Right lobe of liver (tissue), 4 donors: ENCODE measurements at regions not wholly inside any gene's neighbourhood (a gene's known extent, or its start where the extent isn't known, plus 50 kb on each side); places are given as distances from the start of the nearest gene placed in this dataset.

Experiments
- CTCF ChIP-seq, 4 donors: fragments of 200-600 bp in 3 of 4; fragments of 450-650 bp in 1 of 4; IDR thresholded peaks; one replicate each; pipeline versions ENCODE4 v1.5.1 to v1.8.0; 2016 to 2022; ENCODE audit warnings: antibody characterized with exemption in 4 of 4, mild to moderate bottlenecking in 2 of 4
- POLR2A ChIP-seq: fragments of 450-650 bp; IDR thresholded peaks from one replicate; pipeline ENCODE4 v1.6.1; 2017; ENCODE audit warnings: antibody characterized with exemption, mild to moderate bottlenecking
- donor health status: DM: no; HTN: no; CAD: no.
- donor health status: DM: no; HTN: no; CAD: no.
- donor health status: DM: no; HTN: yes; CAD: no.

- TF ChIP-seq CTCF (IDR thresholded peaks at IDR 0.05) = no peak
- no peak for TF ChIP-seq POLR2A
Measured at GRCh38 chr3:38968403-38968802, 83.3 kb downstream of the SCN11A start.
